GM12875 (cell line): ENCODE measurements at regions not wholly inside any gene's neighbourhood (a gene's known extent, or its start where the extent isn't known, plus 50 kb on each side); places are given as distances from the start of the nearest gene placed in this dataset.

Source experiments
- H3K4me3 ChIP-seq: one replicate; pipeline ENCODE4 v1.5.1; 2011; ENCODE audit warnings: low read depth, low read length, control low read depth
- TF ChIP-seq, protein P1 (sequence below): IDR thresholded peaks from 2 replicates; pipeline ENCODE4 v1.5.1; 2011; ENCODE audit warnings: low read depth, mild to moderate bottlenecking, control low read depth, inconsistent platforms, low read length, moderate library complexity, borderline replicate concordance; ENCODE audit not compliant: insufficient read depth

DNA sequence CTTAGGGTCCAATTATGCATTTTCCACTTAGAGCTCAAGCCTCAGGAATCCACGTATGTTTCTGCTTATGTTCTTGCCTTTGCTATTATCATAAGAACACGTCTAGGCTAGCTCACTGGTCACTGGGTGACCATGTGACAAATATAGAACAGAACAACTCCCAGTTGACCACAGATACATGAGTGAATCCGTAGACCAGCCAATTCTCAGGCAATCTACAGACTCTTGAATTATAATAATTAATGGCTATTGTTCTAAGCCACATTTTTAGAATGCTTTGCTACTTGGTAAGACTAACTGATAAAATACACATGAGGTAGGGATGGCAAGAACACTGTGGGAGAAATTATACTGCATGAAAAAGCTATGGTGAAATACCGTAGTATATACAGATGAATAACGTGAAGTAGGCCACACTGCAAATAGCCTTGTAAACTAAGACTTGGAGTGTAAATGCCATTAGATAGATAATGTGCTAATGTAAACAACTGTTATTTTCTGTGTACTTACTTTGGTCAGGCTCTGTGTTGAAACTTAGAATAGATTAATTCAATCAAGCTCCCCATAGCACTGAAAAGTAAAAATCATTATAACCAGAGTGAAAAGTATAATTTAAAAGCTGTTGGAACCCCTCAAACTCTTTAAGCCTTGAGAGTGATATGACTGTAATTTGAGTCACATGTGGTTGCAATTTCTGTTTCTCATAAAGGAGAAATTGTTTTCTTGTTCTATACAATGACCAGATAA is 366.2 kb upstream of the CCDC179 start:
- H3K4me3 ChIP-seq, result no peak overlapping the region
- TF ChIP-seq, protein P1, sequence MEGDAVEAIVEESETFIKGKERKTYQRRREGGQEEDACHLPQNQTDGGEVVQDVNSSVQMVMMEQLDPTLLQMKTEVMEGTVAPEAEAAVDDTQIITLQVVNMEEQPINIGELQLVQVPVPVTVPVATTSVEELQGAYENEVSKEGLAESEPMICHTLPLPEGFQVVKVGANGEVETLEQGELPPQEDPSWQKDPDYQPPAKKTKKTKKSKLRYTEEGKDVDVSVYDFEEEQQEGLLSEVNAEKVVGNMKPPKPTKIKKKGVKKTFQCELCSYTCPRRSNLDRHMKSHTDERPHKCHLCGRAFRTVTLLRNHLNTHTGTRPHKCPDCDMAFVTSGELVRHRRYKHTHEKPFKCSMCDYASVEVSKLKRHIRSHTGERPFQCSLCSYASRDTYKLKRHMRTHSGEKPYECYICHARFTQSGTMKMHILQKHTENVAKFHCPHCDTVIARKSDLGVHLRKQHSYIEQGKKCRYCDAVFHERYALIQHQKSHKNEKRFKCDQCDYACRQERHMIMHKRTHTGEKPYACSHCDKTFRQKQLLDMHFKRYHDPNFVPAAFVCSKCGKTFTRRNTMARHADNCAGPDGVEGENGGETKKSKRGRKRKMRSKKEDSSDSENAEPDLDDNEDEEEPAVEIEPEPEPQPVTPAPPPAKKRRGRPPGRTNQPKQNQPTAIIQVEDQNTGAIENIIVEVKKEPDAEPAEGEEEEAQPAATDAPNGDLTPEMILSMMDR, result no peak

DNA sequence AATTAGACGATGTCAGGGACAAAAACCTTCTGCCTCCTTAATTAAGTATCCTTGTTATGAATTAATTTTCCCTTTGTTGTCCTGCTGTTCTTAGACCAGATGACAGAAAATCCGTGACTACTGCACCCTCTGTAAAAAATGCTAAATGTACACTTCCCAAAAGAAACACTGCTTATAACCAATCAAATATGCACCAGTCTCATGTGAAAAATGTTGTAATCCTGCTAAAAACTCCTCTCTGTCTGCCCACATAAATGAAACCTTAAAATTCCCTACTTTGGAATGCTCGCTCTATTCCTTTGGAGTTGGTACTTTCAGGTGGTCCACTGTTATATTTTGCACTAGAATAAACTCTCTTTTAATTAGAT is 366.8 kb upstream of the CCDC179 start:
- TF ChIP-seq, protein P1, result no peak

DNA sequence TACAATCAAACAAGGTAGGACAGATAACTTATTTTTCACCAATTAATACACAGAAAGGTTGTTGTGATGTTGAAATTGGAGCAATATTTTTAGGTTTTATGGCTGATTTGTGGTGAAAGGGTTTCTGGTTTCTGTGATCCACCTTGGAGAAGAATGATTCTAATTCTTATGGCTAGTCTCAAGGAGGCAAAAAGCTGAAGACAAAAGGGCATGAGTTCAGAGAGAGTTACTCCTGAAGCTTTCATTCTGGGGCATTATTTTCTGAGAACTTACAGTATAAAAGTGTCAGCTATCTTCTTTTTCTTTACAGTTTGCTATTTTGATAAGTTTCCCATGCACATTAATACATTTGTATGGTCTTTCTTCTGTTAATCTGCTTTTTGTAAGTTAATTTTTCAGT is 372.4 kb upstream of the CCDC179 start:
- TF ChIP-seq, protein P1, result no peak
- no peak overlapping the region for H3K4me3 ChIP-seq

More for the DNA sequence above, 366.8 kb upstream of the CCDC179 start:
- H3K4me3 ChIP-seq, result no peak overlapping the region

DNA sequence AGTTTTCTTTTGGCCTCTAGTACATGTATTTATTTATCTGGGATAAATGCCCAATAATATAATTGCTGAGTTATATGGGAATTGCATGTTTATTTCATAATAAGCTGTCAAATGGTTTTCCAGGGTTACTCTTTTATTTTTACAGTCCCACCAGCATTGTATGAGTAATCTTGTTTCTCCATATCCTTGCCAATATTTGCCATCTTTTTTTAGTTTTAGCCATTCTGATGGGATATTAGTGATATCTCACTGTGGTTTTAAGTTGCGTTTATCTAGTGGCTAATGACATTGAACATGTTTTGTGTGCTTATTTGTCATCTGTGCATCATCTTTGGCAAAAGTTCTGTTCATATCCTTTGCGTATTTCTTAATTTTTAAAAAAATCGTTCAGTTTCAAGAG is 372.8 kb upstream of the CCDC179 start:
- no peak overlapping the region for H3K4me3 ChIP-seq
- TF ChIP-seq, protein P1, result no peak

DNA sequence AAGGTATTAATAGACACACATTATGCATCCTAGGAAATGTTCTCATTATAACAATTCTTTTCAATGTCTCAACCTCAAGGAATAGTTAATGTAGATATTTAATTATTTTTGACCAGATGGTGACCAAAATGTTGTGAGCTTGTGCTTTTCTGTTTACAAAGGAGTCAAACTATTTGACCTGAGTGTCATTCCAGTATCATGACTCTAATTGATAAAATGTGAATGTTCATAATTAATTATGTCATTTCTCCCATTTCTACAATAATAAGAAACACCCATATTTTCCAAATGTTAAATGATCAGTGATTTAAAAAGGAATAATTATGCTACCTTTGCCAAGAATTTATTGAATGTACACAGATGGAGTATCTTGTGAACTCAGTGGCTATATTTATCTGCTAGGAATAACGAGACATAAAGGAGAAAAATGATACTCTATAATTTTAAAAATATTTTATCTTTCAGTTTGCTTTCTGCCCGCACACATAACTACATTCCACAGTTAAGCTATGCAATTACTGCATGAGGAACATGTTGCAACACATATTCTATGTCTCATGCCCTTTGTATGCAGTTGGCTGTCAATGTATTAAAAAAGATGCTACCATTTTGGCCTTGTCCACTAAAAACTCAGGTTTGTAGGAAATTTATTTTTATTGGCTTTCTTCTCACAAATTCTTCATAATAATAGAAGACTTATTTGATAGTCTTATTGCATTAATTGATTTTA is 376.7 kb upstream of the CCDC179 start:
- TF ChIP-seq, protein P1, result no peak
- no peak overlapping the region for H3K4me3 ChIP-seq

DNA sequence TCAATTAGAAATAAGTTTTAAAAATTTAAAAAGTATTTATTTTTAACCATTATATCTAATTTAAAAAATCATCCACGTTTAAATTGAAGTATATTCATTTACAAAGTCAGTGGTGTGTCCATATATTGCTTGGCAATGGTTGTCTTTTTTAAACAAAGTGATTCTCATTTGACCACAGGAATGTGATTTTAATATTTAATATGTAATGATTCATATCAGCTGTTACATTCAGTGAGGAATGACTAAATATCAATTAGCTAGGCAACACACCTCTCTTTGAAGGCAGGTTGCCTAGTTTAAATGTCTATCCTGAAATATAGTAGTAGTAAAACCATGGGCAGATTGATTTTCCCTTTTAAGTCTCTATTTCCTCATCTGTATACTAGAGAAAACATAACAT is 392.2 kb upstream of the CCDC179 start:
- H3K4me3 ChIP-seq, result no peak overlapping the region
- TF ChIP-seq, protein P1, result no peak

DNA sequence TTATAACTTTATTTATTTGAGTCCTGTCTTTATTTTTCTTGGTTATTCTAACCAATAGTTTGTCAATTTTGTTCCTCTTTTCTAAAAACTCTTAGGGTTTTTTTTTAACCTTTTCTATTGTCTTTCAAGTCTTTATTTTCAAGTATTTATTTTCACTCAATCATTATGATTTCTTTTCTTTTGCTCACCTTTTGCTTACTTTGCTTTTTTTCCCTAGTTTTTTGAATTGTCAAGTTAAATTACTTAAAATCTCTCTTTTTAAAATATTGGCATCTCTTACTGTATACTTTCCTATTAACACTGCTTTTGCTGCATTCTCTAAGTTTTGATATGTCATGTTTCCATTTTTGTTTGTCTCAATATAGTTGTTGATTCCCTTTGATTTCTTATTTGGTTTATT is 396.8 kb upstream of the CCDC179 start:
- no peak overlapping the region for H3K4me3 ChIP-seq
- TF ChIP-seq, protein P1, result no peak
